Middle frontal gyrus (tissue), 1 donor: ENCODE measurements at regions not wholly inside any gene's neighbourhood (a gene's known extent, or its start where the extent isn't known, plus 50 kb on each side); places are given as distances from the start of the nearest gene placed in this dataset.

ENCODE experiments used
- DNase-seq: peaks from one replicate; pipeline ENCODE4 v3.0.0-alpha.2; 2015; ENCODE audit warnings: low spot score; ENCODE audit errors: extremely low spot score

DNA sequence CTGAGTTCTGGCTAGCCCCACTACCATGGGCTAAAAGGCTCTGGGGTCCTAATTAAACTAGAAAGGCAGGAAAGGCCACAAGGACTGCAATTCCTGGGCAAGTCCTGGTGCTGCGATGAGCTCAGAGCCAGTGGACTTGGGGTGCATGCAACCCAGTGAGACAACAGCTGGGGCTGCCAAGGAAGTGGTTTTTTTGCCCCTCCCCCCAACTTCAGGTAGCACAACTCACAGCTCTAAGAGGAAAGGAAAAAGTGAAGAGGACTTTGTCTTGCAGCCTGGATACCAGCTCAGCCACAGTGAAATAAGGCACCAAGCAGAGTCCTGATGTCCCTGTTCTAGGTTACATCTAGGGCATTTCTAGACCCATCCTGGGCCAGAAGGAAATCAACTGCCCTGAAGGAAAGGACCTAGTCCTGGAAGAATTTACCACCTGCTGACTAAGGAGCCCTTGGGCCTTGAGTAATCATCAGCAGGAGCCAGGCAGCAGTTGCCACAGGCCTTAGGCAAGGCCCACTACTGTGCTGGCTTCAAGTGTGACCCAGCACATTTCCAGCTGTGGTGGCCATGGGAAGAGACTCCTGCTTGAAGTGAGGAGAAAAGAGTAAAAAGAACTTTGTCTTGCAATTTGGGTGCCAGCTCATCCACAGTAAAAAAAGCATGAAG, 358.4 kb downstream of the BTBD3 start:
- no peak for DNase-seq

DNA sequence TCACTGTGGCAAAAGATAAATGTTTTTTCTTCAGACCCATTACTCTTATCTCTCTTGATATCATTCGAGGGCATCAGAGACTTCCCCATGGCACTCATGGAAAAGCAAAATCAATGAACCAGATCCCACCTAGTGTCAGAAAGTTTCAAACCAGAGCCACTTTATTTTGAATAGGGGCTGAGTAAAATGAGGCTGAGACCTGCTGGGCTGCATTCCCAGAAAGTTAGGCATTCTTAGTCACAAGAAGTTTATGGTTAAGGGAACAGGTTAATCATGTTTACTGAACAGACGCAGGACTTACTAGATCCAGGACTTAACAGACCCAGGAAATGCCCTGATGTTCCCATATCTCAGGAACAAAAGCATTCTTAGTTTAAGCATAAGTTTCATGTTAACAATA, 369.9 kb downstream of the BTBD3 start:
- no peak for DNase-seq

DNA sequence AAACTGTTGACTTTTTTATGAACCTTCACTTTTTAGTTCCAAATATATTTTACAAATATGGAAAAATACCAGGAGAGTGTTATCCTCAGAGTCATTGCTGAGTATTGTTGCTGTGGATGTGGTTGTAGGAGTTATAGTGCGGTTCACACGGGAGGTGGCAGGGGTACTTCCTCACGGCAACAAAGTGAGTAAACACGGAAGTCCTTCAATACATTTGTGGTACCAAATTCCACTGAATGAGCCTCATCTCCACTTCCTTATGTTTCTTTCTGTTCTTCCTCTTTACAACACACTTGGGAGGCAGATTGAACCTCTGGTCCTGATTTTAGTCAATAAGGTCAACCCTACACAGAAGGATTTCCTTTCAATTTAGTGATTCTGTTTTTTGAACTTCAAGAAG, 371.8 kb downstream of the BTBD3 start:
- no peak for DNase-seq

DNA sequence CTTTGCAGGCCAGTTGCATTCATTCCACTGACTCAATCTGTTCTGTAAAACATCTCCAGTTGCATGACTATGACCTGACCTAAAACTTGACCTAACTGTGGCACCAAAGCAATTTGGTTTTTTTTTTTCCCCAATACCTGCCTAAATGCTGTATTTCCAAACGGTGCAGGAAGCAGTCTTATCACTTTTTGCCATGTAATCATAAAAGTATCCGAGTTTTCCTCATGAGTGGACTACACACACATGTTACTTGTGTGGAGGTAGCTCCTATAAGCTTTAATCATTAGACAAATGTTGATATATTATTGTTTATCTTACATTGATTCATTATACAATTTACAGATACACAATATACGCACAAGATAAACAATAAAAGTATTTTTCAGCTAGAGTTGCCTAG, 373.7 kb downstream of the BTBD3 start:
- DNase-seq, result no peak

DNA sequence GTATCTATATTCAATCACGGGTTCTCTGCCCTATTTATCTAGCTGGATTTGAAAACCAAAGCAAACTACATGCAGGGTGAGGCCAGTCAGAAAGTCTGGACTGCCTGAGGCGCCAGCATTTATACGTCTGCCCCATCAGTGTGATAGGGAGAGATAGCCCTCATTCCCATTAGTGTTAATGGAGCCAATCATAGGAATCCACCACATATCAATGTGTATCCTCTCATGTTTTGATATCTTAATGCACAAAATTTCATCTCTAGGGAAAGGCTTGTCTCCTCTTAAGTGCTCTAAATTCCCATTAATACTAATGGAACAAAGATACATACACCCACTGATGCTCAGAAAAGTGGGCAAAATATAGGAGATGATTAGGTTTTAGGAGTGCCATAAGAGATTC, 376.2 kb downstream of the BTBD3 start:
- DNase-seq, result no peak

DNA sequence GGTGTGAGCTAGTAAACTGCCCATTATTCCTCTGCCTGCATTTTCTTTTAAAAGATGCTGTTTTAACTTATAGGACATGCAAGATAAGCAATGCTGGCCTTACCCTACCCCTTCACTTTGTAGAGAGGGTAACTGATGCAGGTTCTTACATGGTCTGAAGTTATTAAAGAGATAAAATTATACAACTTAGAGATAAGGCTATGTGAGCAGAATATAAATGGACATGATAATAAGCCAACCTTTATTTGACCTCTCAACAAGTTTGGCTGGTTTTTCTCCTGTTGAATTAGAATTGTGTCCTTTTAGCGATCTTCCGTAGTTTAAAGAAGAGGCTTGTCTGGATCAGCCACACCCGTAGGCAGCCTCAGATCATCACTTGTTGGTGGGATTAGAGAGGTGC, 377.0 kb downstream of the BTBD3 start:
- DNase-seq, result no peak

DNA sequence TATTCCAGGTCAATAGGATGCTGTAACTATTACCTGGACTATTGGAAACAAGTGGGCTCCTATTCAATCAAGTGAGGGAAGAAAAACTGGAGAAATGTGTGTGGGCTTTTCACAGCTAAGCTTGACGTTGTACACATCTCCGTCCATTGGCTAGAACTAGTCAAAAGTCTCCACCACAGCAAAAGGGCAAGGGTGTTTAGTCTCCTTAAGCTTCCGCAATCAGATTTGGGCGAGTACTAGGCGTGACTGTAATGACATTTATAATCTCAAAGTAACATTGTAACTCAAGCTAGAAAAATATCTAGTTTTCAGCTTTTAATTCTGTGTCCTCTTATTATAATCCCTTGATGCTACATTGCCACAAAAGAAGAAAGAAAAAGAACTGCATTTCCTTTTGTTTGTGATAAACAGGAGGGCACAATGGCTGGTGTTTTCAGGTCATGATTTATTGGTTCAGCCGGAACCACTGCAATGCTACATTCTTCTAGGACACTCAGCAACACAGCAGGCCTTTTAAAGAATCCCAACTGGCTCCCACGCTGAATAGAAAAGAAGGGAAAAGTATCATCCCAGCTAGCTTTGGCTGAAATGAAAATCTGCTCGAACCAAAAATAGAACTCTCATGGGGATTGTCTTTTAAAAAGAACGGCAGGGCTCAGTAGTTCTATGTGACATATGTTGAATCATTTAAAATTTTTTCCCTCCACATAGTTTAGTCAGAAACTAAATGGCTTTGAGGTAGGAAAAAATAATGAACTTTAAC, 387.7 kb downstream of the BTBD3 start:
- DNase-seq, result no peak

DNA sequence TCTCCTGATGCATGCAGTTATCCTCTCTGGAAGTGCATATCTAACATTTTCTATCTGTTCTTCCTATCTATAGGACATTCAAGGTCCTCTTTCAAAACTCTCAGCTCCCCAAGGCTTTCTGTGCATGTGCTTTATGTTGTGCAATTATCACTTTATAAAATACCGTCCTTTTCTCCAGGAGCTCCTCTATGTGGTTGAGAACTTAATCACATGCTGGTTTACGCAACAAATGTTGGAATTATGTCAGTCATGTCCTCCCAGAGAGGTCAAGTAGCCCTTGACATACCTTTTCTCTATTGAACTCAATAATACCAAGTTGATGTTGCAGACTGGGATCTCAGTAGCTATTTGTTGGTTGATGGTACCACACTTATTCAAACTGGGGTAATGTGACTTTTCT, 388.4 kb downstream of the BTBD3 start:
- no peak for DNase-seq

DNA sequence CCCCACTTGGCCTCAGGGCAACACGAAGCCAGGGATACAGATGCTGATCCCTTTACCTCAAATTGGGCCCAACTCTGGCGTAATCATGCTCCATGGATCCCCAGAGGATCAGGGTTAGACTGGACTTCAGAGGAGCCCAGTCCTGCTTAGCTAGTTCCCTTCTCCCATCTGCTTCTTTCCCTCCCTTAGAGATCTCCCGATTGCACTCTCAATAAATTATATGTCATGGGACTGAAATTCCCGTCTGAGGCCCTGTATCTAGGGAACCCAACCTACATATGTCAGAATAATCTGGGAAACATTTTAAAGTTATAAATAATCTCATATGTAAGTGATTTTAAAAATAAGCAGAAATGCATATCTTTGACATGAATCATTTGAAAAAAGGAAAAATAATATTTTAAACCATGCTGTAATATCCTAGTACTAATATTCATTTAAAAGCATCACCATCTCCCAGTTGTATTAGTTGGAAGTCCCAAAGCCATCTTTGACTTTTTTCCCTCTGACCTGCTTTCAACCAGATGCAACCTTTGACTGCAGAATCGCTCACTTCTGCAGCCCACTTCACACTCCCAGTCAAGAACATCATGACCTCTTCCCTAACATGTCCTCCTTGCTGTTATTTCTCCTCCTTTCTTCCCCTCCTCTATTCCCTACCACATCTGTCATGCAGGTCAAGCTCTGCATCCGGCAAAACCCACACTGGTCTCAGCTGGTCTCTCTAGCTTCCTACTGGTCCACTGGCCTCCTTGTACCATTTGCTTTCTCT, 393.6 kb downstream of the BTBD3 start:
- DNase-seq, result no peak

DNA sequence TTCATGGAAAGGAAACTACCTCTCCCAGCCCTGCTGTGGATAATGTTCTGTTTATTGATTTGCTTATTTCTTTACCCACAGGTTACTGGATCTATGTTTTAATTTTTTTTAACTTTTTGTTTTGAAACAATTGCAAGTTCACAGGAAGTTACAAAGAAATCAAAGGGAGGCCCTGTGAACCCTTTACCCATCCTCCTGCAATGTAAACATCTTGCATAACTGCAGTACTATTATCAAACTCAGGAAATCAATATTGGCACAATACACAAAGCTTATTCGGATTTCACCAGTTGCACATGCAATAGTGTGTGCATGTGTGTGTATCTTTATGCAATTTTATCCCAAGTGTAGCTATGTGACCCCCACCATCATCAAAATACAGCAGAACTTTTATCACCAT, 398.0 kb downstream of the BTBD3 start:
- no peak for DNase-seq

DNA sequence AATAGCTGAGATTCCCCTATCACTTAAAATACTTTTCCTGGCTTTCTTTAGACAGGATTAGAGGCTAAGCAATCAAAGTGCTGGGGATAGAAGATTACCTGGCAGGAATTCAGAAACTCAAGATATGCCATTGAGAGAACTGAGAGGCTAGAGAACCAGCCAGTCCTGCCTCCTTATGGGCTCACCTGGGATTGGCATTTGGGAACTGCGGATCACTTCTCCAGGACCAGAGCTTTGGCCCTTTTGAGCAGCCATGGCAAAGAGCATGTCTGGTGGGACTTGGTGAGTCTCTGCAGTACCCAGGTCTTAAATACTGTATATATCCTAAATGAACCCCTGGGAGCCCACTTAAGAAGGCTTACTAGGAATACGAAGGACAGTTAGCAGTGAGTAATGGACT, 399.1 kb downstream of the BTBD3 start:
- DNase-seq, result no peak

DNA sequence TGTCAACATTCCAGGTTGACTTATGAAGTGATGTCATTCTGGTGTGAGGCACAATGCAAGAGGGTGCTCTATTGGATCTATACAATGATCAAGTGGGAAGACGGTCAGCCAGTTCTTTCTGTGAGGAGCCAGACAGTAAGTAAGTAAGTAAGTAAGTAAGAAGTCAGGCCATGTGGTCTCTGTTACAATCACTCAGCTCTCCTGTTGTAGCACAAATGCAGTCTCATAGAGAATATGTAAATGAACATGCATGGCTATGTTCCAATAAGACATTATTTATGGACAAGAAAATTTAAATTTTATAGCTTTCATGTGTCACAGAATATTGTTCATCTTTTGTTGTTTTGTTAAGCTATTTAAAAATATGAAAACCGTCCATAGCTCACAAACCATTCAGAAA, 399.7 kb downstream of the BTBD3 start:
- no peak for DNase-seq

DNA sequence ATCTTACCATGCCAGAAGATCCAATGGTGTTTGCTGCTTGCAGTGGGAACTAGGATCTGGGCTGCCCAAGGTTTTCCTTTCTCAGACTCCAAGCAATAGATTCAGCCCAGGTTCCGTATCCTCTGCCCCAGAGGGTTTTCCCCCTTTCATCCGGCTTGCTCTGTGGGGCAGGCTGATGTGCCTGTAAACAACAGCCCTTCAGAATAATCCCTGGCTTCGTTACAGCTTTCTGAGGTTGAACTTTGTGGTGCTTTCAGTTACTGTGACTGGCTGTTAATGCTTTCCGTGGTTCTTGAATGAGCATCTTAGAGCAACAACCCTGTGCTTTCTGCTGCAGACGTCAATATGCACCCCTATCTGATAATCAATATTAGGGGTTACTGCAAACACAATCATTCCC, 400.4 kb downstream of the BTBD3 start:
- DNase-seq, result no peak

DNA sequence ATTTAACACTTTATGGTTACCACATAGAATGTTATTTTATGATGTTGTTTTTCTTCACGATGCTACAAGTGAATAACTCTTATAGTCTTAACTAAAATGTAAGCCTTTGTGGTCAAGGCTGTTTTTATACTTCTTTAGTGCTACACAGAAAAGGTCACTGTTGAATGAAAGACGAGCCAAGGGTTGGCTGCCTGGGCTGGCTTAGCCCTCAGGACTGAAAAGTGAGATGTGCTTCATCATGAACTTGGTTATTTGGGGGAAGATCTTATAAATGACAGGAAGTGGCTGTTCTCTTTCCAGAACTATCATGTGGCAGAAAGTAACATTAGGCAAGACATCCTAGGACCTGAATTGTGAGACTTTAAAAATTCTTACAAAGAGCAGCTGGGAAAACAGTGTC, 404.0 kb downstream of the BTBD3 start:
- DNase-seq, result no peak

DNA sequence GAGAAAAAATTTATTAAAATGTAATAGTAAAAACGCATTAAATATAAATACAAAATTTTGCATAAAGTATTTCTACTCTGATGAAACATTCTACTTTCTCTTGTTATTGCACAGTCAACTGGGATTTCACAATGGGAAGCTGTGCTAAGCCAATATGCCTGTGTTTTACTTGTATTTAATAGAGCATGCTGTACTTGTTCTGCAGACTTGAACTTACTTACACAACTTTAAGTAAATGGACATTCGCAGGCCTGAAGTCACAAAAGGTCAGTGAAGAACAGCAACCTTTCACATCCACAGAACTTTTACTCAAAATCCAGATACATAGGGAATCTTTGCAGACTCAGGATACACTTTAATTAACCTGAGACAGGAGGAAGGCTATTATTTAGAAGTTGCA, 409.5 kb downstream of the BTBD3 start:
- no peak for DNase-seq

DNA sequence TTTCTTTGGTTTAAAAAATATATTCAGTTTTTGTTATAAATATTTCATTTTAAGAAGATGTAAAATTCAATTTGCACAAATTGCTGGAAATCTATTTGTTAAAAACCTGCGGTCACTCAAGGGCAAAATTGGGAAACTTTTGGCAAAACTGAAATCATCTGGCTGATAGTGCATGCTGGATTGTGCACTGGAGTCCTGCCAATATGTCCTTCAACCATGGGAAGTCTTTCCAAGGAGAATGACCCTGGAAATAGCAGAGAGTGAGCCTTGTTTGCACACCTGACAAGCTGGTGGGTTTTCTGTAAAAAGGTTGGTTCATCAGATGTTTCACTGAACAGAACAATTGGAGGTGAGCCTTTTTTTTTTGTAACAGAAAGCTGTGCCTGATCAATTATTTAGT, 413.5 kb downstream of the BTBD3 start:
- no peak for DNase-seq

DNA sequence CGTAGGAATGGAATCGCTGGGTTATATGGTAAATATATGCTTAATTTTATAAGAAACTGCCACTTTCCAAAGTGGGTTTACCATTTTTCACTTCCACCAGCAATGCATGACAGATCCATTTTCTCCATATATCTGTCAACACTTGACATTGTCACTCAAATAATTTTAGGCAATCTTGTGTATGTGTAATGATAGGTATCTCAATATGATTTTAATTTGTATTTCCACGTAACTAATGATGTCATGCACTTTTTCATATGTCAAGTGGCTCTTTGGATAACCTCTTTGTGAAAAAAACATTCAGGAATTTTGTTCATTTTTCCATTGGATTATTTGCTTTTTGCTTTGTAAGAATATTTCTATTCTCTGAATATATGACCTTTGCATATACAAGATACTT, 419.9 kb downstream of the BTBD3 start:
- DNase-seq, result no peak

DNA sequence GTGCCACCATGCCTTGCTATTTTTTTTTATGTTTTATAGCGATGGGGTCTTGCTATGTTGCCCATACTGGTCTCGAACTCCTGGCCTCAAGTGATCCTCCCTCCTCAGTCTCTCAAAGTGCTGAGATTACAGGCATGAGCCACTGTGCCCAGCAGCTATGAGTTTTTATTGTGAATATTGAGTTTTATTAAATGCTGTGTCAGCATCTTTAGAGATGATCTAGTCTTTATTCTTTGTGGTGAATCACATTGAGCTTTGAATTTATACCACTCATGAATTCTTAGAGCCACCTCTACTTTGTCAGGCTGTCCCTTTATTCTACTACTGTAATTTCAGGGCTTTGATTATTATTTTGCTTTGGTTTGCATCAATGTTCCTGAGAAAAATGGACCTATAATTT, 428.3 kb downstream of the BTBD3 start:
- no peak for DNase-seq

DNA sequence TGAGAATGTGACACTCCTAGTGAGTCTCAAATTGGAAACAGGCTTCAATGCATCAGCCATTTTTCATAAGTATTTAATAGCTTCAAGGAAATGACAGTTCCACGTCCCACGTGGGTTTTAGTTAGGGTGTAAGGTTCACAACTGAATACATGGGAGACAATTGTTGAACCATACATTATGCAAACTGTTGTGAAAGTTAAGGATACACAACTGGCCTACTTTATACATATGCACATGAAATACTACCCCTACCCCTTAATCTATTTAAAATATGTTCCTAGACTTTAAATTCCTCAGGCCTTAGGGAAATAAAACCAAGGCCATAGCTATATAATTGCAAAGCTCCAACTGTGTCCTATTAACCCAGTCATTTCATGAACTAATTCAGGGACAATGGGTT, 436.1 kb downstream of the BTBD3 start:
- DNase-seq, result no peak

DNA sequence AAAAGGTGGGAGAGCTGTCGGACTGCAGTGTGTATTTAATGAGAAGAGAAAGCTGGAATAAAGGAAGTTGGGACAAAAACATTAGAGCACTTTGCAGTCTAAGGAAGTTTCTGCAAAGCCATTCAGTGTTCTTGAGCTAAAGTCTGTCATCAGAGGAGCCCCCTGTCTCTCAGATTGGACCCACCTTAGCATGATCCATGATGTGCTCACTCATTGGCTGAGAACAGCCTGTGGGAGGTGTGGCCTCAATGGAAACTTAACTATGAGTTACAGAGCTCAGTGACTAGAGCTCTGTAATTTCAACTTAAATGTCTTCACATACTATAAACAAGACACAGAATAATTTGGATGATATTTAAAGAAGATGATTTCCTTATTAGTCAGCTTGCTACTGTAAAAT, 437.0 kb downstream of the BTBD3 start:
- no peak for DNase-seq

DNA sequence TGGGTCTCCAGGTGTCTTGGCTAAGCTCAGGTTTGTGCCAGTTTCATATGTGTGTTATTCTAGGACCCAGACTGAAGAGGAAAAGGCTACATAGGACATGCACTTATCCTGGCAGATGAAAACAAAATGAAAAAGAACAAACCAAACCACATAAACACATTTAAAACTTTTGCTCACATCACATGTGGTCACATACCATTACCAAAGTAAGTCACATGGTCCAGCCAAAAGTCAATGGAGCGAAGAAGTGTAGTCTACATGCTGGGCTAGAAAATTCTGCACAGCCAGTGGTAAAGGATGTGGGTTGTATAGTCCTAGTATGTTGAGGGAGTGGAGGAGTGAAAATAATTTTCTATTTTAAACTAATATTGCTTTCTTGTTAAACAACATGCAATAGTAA, 437.5 kb downstream of the BTBD3 start:
- no peak for DNase-seq

DNA sequence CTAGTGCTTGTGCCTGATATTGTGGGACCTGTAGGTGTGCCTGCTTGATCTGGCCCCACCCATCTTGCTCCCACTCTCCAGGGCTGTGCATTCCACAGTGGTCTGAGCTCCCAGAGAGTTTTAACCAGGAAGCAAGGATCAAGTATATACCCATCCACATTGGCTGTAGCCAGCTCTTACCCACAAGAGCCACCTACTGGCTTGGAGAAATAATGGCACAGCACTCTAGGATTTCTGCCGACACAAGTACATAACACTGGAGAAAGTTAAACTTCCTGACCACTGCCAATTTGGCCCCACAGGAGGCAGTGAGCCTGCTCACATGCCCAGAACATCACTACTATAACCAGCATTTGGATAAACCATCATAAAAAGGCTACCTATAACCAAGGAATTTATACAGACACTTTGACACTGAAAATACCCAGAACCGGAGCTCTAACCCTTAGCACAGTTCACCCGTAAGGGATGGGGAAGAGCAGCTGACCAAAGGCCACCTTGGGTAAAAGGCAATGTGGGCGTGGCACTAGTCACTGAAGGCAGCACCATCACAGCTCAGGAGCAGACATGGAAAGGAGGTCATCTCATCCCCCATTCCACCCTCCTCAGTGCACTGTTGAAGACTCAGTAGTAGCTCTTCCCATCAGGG, 440.4 kb downstream of the BTBD3 start:
- no peak for DNase-seq
